Sciatic nerve (tissue), 2 donors: ENCODE measurements at regions not wholly inside any gene's neighbourhood (a gene's known extent, or its start where the extent isn't known, plus 50 kb on each side); places are given as distances from the start of the nearest gene placed in this dataset.

Source experiments
- ATAC-seq: fragments of 200-7000 bp; cut with Tn5 transposase; one replicate; pipeline ENCODE4 v1.9.1; 2020; ENCODE audit warnings: mild to moderate bottlenecking, moderate library complexity
- DNase-seq: peaks from one replicate; pipeline ENCODE4 v3.0.0-alpha.2; 2020; ENCODE audit warnings: low spot score
- intact Hi-C: fragments of 100-400 bp; cut with DNase I; formaldehyde crosslinking; loops from one replicate; pipeline ENCODE4 v1.14.2; 2022
- donor health status: DM: no; HTN: no; CAD: no.
- donor health status: DM: no; HTN: no; CAD: no.

GRCh38 chr1:57500136-57500830 lies 76.4 kb upstream of the DAB1 start:
- intact Hi-C loops: no loop called here
- no peak for DNase-seq
- ATAC-seq: no peak

GRCh38 chr1:57494530-57495079 lies 70.7 kb upstream of the DAB1 start:
- DNase-seq (no peak), ATAC-seq (no peak)
- intact Hi-C loops: no loop called here

DNA sequence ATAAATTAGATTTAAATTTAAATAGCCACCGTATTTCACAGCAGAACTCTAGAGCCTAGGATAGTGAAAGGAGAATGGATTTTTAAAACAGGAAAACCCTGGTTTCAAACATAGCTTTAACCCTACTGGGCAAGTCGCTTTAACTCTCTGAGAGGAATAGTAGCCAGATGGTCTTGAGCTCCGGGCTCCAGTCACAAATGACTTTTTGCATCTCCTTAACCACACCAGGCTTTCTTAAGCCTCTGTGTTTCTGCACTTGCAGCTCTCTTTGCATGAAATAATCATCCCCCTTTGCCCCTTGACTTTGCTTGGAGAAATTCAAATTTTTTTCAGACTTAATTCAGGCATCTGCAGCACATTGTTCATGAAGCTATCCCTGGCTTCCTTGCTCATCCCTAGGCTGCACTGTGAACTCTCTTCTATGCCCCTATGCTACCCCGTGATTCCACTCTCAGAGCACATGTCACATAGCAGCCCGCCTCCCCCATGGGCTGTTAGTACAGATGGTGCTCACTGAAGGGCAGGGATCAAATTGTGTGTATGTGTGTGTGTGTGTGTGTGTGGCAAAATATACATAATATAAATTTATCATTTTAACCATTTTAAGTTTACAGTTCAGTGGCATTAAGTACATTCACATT lies 68.8 kb upstream of the DAB1 start:
- no peak for DNase-seq
- intact Hi-C loops: no loop called here

GRCh38 chr1:57489358-57490036 lies 65.6 kb upstream of the DAB1 start:
- intact Hi-C loops: no loop called here
- DNase-seq (no peak), ATAC-seq (no peak)

More for the DNA sequence above, 68.8 kb upstream of the DAB1 start:
- ATAC-seq: no peak

GRCh38 chr1:57485643-57486042 lies 61.8 kb upstream of the DAB1 start:
- DNase-seq (no peak), ATAC-seq (no peak)
- intact Hi-C loops: no loop called here

DNA sequence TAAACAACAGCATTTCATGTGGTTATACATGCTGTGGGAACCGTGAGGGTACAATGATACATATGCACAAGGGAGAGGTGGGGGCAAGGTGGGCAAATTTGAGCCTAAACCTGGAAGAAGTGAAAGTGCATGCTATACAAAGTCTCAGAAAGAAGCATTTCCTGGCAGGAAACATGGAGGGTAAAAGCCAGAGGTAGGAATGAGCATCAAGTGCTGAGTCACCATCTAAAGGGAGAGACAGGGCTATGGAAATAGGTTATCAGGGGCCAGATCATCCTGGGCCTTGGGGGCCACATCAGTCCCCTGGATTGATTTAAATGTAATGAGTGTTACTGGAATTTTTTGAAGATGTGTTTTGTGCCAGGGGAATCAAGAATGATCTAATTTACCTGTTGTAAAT lies 60.1 kb upstream of the DAB1 start:
- intact Hi-C loops: no loop called here
- DNase-seq (no peak), ATAC-seq (no peak)

DNA sequence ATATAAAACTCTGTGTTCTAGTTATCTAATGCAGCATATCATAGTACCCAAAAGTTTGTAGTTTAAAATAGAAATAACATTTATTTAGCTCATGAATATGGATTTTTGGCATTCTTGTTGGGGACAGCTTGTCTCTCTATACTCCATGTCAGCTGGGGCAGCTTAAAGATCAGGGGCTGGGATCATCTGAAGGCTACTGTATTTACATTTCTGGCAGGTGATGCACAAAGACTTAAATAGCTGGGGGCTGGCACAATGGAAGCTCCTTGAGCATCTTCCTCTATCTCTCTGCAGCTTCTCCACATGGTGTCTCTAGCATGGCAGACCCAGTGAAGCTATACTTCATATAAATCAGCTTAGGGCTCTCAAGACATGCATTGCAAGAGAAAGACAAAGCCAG lies 55.6 kb upstream of the DAB1 start:
- no peak for ATAC-seq
- DNase-seq: no peak
- intact Hi-C loops: no loop called here

DNA sequence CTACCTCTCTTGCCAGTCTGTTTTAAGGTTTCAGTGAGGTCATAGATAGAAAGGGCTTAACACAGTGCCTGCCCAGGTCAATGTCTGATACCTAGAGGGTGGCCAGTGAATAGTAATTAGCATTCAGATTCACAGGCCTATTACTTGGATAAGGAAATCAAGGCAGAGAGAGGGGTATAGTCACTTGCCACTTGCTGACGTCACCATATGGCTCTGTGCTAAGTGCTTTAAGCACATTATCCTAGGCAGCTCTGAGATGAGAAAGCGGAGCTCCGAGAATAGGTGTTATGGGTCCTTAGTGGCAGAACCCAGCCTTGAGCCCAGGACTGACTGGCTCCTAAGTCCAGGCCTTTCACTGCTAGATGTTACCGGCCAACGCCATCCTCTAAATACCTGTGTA lies 51.5 kb upstream of the DAB1 start:
- ATAC-seq (no peak), DNase-seq (no peak)
- intact Hi-C loops: no loop called here

GRCh38 chr1:57474137-57474750 lies 50.4 kb upstream of the DAB1 start:
- DNase-seq (no peak), ATAC-seq (no peak)
- intact Hi-C loops: no loop called here
